NCI-H2029 (cell line): ENCODE measurements at regions not wholly inside any gene's neighbourhood (a gene's known extent, or its start where the extent isn't known, plus 50 kb on each side); places are given as distances from the start of the nearest gene placed in this dataset.

Experiments used
- DNase-seq: peaks from one replicate; lab custom pipeline; 2025; lab: John Stamatoyannopoulos, UW

- DNase-seq, result peak; percentile 27
Measured at GRCh38 chr1:90402893-90403849, 313.9 kb downstream of the BARHL2 start.

- DNase-seq, result no peak
Measured at GRCh38 chr1:90400131-90400530, 317.0 kb downstream of the BARHL2 start.

- no peak for DNase-seq
Measured at GRCh38 chr1:90396917-90397316, 320.2 kb downstream of the BARHL2 start.

- no peak for DNase-seq
Measured at GRCh38 chr1:90394247-90394646, 322.9 kb downstream of the BARHL2 start.

DNA sequence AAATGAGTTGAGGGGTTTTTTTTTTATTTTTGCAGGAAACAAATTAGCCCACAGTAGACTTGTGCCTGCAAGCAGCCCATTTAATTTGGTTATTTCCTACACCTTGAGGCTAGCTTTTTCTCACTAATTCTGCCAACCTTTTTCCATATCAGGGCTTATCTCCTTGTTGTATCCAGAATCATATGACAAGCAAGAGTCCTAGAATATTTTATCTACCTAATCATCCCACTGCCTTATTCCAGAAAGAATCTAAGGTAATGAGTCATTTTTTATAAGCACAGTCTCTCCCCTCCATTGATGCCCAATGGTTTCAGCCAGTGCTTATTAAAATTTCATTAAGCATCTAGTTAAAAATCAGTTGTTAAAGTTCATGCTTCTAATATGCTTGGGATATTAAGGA lies 324.1 kb downstream of the BARHL2 start:
- DNase-seq, result no peak

GRCh38 chr1:90391126-90391525 lies 326.0 kb downstream of the BARHL2 start:
- DNase-seq, result no peak

DNA sequence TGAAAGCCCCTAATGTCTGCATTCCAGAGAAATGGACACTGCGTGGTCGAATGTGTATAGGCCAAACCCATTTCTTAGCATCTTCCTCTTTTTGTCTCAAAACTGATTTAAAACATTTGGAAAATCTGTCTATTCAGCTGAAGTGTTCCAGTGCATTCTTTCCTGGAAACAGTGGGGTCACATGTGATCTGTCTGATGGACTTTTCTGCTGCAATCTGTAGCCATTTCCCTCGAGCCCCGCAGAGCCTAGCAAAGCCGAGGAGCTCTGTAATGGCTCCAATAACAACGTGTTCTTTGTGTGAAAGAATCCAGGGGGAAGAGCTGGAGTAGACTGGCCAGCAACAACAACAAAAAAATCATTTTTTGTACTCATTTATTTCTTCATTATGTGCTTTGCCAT lies 329.3 kb downstream of the BARHL2 start:
- DNase-seq, result no peak

DNA sequence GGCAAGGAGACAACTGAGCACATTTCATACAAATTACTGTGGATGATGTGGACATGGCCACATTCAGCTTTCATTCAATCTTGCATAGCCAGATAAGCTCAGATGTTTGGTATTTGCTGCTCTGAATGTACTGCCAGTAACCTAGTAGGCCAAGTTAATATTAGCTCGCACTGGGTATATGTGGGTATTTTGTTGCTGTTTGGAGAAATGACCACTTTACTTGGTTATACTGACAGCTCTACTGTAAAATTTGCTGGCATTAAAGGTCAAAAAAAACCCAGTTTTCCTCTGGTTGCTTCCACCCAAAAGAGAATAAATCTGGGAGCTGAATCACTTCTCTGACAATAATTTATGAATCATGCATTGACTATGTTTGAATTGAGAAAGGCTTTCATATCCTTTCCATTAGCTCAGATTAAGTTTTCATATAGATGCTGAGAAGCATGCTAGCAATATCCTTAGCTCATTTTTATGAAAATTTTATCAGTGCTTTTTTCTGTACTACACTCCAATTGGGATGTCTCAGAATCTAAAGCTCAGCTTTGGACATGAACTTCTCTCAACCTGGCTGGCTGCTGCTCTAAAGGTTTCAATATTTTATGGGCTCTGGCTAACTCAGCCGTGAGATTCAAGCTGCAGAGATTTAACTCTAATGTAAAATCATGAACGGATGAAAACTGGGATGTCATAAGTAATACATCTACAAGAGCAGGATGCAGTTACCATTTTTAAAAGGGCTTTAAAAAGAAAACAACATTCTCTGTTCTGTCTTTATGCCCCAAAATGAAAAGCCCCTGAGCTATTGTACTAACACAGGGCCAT lies 330.0 kb downstream of the BARHL2 start:
- DNase-seq, result no peak

- DNase-seq, result no peak
Measured at GRCh38 chr1:90384193-90384592, 332.9 kb downstream of the BARHL2 start.

- DNase-seq, result no peak
Measured at GRCh38 chr1:90382161-90382560, 334.9 kb downstream of the BARHL2 start.

DNA sequence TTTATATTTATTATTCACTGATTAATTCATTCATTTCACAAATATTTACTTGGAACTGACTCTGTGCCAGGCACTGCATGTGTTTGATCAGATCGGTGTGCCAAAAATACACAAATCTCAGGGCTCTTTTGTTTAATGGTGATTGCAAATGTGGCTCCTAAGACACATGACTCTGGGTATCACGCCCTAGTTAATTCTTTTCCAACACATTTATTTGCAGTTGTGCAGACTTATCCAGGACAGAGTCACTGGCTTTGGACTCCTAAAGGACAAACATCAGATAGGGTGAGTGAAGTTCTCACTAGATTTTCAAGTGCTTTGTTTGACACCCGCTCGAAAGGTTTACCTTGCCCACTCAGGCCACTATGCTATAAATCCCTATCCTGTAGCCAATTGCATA lies 335.5 kb downstream of the BARHL2 start:
- DNase-seq, result no peak

DNA sequence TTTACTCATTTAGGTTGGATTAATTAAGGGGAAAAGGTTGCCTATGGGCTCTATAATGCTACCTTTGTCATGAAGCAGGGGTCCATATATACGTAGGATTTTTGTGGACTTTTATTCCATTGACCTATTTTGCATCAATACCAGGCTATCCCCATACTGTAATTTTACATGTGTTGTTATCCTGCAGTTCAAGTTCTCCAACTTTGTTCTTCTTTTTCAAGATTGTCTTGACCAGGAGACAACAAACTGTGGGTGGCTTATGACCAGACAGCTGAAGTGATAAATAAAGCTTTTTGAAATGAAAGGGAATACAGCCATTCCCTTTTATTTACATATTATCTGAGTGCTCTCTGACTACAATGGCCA lies 345.7 kb downstream of the BARHL2 start:
- DNase-seq, result peak; percentile 47

- peak; percentile 82 for DNase-seq
Measured at GRCh38 chr1:90370686-90371447, 346.2 kb downstream of the BARHL2 start.

DNA sequence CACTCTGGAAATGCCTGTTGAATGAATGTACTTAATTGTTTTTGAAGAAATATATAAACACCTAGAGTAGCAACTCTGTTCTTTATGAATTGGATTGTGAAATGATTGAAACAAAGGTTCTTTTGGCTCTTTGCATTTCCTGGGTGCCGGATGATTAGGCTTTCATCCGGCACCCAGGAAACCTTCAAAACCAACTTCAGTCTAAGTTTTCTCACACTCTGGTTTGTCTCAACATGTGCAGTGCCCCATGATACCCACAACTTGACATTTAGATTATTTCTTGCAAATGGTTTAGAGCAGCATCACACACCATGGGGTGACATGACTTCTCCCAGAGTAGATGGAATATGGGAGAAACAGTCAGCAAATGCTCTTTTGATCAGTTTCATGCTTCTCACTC lies 354.9 kb downstream of the BARHL2 start:
- no peak for DNase-seq

DNA sequence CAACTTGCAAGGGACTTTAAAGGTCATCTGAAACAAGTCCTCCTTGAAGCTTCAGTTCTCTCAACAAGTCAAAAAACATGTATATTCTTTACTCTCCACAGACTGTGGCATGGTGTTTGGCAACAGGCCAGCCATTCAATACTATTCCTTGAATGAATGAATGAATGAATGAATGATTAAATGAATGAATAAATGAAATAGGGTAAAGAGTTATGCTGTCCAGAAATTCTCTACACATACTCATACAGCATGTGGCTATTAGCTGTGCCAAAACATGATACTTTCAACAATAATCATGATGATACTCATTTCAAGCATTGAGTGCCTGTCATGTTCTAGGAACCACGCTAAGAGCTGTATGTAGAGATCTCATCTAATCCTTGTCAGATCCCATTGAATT lies 356.1 kb downstream of the BARHL2 start:
- no peak for DNase-seq

DNA sequence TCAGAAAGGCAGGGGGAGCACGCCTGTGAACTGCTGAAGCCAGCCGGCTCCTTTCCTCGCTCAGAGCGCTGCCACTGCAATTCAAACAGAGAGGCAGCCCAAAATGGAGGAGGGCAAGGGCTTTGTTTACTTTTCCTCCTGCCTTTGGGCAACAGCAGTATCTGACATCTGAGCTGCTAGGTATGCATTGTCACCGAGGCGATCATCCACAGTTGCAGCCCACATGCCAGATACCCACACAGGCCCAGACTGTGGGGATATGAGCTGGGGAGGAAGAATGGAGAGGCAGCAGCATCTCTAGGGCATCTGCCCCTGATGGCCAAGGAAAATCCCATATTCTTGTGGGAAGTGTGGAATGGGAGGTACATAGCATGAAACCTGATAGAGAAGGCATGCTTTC lies 357.1 kb downstream of the BARHL2 start:
- DNase-seq, result no peak

- no peak for DNase-seq
Measured at GRCh38 chr1:90358448-90358847, 358.7 kb downstream of the BARHL2 start.

DNA sequence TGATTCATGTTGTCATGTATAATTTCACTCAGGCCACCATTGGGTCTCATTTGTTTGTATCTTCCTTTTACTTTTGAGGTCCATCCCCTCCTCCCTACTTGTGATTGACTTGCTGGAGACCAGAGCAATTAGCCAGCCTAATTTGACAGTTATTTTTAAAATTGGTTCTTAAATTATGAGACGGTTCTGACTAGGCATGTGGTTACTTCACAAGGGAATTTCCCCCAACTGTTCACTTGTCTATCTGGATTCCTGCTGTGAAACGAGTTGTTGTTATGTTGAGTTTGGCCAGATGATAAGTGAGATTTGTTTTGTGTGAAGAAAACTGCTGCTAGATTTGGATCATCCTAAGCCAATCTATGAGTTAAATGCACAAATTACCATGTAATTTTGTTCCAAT lies 359.1 kb downstream of the BARHL2 start:
- DNase-seq, result no peak

DNA sequence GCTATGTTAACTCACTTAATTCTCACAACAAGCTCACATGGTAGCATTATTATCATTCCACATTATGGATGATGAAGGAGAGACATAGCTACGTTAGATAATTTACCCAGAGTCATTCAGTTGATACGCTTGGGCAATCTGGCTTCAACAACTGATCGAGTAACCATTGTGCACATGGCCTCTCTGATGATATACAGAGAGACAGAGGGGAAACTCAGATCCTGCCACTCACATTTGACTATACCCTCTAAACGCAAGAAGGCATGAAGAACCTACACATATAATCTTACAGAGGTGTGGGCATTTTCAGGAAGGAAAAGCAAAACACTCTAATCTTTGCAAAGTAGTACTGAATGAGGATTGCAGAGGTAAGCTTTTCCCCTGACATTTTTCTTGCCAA lies 360.1 kb downstream of the BARHL2 start:
- no peak for DNase-seq

- no peak for DNase-seq
Measured at GRCh38 chr1:90356101-90356500, 361.0 kb downstream of the BARHL2 start.

- DNase-seq, result no peak
Measured at GRCh38 chr1:90354704-90355103, 359.8 kb downstream of the ZNF326 start.

- no peak for DNase-seq
Measured at GRCh38 chr1:90351019-90351418, 356.1 kb downstream of the ZNF326 start.
